GM18507 (cell line): ENCODE measurements at regions not wholly inside any gene's neighbourhood (a gene's known extent, or its start where the extent isn't known, plus 50 kb on each side); places are given as distances from the start of the nearest gene placed in this dataset.
"Not testable (repeated sequence)": the region's sequence is repeated elsewhere in the genome, so short reads cannot be mapped to it uniquely, and the experiment has no call there.

ENCODE experiments used
- DNase-seq: peaks from one replicate; pipeline ENCODE4 v3.0.0; 2011; ENCODE audit warnings: low read depth; ENCODE audit not compliant: insufficient read length; ENCODE audit errors: extremely low spot score
- FAIRE-seq: peaks from 2 replicates; lab custom pipeline; 2011; peaks lifted over from hg19 to GRCh38; lab: Jason Lieb, UNC

GRCh38 chr2:8111193-8111592 lies 570.7 kb upstream of the ID2 start:
- no peak for DNase-seq
- FAIRE-seq = no peak

GRCh38 chr2:8115456-8115855 lies 566.4 kb upstream of the ID2 start:
- FAIRE-seq = no peak
- DNase-seq = no peak

- DNase-seq = no peak
- no peak for FAIRE-seq
These were observed 565.9 kb upstream of the ID2 start for GRCh38 chr2:8115966-8116365.

GRCh38 chr2:8116661-8117060 lies 565.2 kb upstream of the ID2 start:
- DNase-seq = peak; percentile 48
- FAIRE-seq = peak; percentile 92

GRCh38 chr2:8118940-8119781 lies 562.7 kb upstream of the ID2 start:
- FAIRE-seq = no peak

GRCh38 chr2:8119782-8120505 lies 561.9 kb upstream of the ID2 start:
- FAIRE-seq = peak; percentile 44
- no peak for DNase-seq

More at GRCh38 chr2:8118940-8119781, 562.7 kb upstream of the ID2 start:
- no peak for DNase-seq

GRCh38 chr2:8120506-8120860 lies 561.4 kb upstream of the ID2 start:
- peak; percentile 21 for FAIRE-seq
- no peak for DNase-seq

GRCh38 chr2:8121022-8121825 lies 560.6 kb upstream of the ID2 start:
- DNase-seq (no peak), FAIRE-seq (no peak)

- DNase-seq = no peak
- no peak for FAIRE-seq
These were observed 559.9 kb upstream of the ID2 start for GRCh38 chr2:8121826-8122513.

- DNase-seq = no peak
- no peak for FAIRE-seq
These were observed 559.3 kb upstream of the ID2 start for GRCh38 chr2:8122520-8122919.

- FAIRE-seq = no peak
- no peak for DNase-seq
These were observed 558.4 kb upstream of the ID2 start for GRCh38 chr2:8123464-8123863.

- no peak for FAIRE-seq
- no peak for DNase-seq
These were observed 555.8 kb upstream of the ID2 start for GRCh38 chr2:8125741-8126711.

- no peak for FAIRE-seq
- no peak for DNase-seq
These were observed 555.1 kb upstream of the ID2 start for GRCh38 chr2:8126783-8127182.

- DNase-seq, FAIRE-seq: not testable (repeated sequence)
These were observed 550.4 kb upstream of the ID2 start for GRCh38 chr2:8131423-8131822.

- FAIRE-seq = no peak
- no peak for DNase-seq
These were observed 549.5 kb upstream of the ID2 start for GRCh38 chr2:8132351-8132831.

GRCh38 chr2:8132879-8133278 lies 549.0 kb upstream of the ID2 start:
- FAIRE-seq = no peak
- no peak for DNase-seq

GRCh38 chr2:8133363-8133762 lies 548.5 kb upstream of the ID2 start:
- DNase-seq (no peak), FAIRE-seq (no peak)

GRCh38 chr2:8133913-8134472 lies 547.9 kb upstream of the ID2 start:
- DNase-seq (no peak), FAIRE-seq (no peak)
